GM12878 (cell line): ENCODE measurements at regions not wholly inside any gene's neighbourhood (a gene's known extent, or its start where the extent isn't known, plus 50 kb on each side); places are given as distances from the start of the nearest gene placed in this dataset.
A peak's percentile ranks its signal among the peaks of the same experiment; 100 is the strongest.

Source experiments
- ATAC-seq: fragments of 200-7000 bp; cut with Tn5 transposase; 3 replicates; pipeline ENCODE4 v1.9.1; 2020; ENCODE audit warnings: mild to moderate bottlenecking, moderate library complexity
- BruUV-seq: library from RNA; stranded (reverse); fragments of 400-500 nt; replicated peaks from 2 replicates; lab custom pipeline; 2021; lab: Mats Ljungman, UMichigan
- CTCF ChIA-PET: fragments of 300-600 bp; sonication (Branson Sonifier 250); formaldehyde crosslinking; extraction: SDS; loops from one replicate; lab custom pipeline; 2021; ENCODE audit warnings: inconsistent platforms; lab: Yijun Ruan, JAX
- POLR2A ChIA-PET: fragments of 350-600 bp; formaldehyde crosslinking; extraction: SDS; loops from one replicate; lab custom pipeline; 2021; ENCODE audit warnings: inconsistent platforms; lab: Charles Lee
- RAD21 ChIA-PET: fragments of 300-600 bp; sonication (Branson Sonifier 250); formaldehyde crosslinking; loops from one replicate; lab custom pipeline; 2023; ENCODE audit warnings: antibody characterized with exemption; ENCODE audit not compliant: unreplicated experiment; lab: Charles Lee
- SMC1A ChIA-PET: fragments of 300-600 bp; sonication (Branson Sonifier 250); formaldehyde crosslinking; loops from one replicate; lab custom pipeline; 2023; ENCODE audit not compliant: unreplicated experiment, uncharacterized antibody; lab: Charles Lee
- DNase-seq: peaks from one replicate; pipeline ENCODE4 v3.0.0-alpha.2; 2011; ENCODE audit warnings: low read depth, low spot score
- FAIRE-seq: peaks from 3 replicates; lab custom pipeline; 2011; peaks lifted over from hg19 to GRCh38; lab: Jason Lieb, UNC
- H2AFZ ChIP-seq: 2 replicates; pipeline ENCODE4 v1.6.0; 2011; ENCODE audit warnings: low read depth, low read length, control low read depth; ENCODE audit not compliant: control insufficient read depth
- H3K27ac ChIP-seq: 2 replicates; pipeline ENCODE4 v1.5.1; 2011; ENCODE audit warnings: control low read depth; ENCODE audit not compliant: control insufficient read depth, insufficient read depth
- H3K27me3 ChIP-seq, 2 experiments: replicated peaks in 1 of 2; 2 replicates each; pipeline versions ENCODE4 v1.6.0 to v1.6.1; 2011; ENCODE audit warnings: low read length in 1 of 2; ENCODE audit not compliant: control insufficient read depth in 2 of 2, insufficient read depth in 2 of 2
- H3K36me3 ChIP-seq, 2 experiments: 2 replicates each; pipeline ENCODE4 v1.5.1; 2011; ENCODE audit warnings: low read length in 1 of 2; ENCODE audit not compliant: control insufficient read depth in 2 of 2, insufficient read depth in 2 of 2
- H3K4me1 ChIP-seq: 2 replicates; pipeline ENCODE4 v1.6.1; 2011; ENCODE audit warnings: mild to moderate bottlenecking, low read length, moderate library complexity, mixed read lengths; ENCODE audit not compliant: control insufficient read depth, insufficient read depth
- H3K4me2 ChIP-seq: 2 replicates; pipeline ENCODE4 v1.6.0; 2011; ENCODE audit warnings: control low read depth; ENCODE audit not compliant: control insufficient read depth, insufficient read depth
- H3K4me3 ChIP-seq: fragments of 200-600 bp; sonication (generic); 2 replicates; pipeline ENCODE4 v1.5.1; 2016
- H3K79me2 ChIP-seq: 2 replicates; pipeline ENCODE4 v1.6.0; 2011; ENCODE audit warnings: low read length; ENCODE audit not compliant: control insufficient read depth, insufficient read depth
- H3K9ac ChIP-seq: 2 replicates; pipeline ENCODE4 v1.8.0; 2011; ENCODE audit warnings: low read length, control low read depth, mixed read lengths; ENCODE audit not compliant: control insufficient read depth, insufficient read depth
- H3K9me3 ChIP-seq: replicated peaks from 3 replicates; pipeline ENCODE4 v1.5.1; 2011; ENCODE audit warnings: mild to moderate bottlenecking, low read length; ENCODE audit not compliant: control insufficient read depth, insufficient read depth
- H4K20me1 ChIP-seq: 2 replicates; pipeline ENCODE4 v1.6.0; 2011; ENCODE audit not compliant: control insufficient read depth, insufficient read depth
- BCL3 ChIP-seq: IDR thresholded peaks from 2 replicates; pipeline ENCODE4 v1.6.1; 2011; ENCODE audit warnings: borderline replicate concordance, low read depth, mild to moderate bottlenecking, moderate library complexity, low read length; ENCODE audit not compliant: insufficient read depth, poor library complexity, severe bottlenecking
- CHD1 ChIP-seq: IDR thresholded peaks from 2 replicates; pipeline ENCODE4 v1.6.1; 2012; ENCODE audit warnings: low read depth, low read length, improper control_type of control experiment
- ETV6 ChIP-seq, 2 experiments: fragments of 450-650 bp in 1 of 2; IDR thresholded peaks in 1 of 2; conservative IDR thresholded peaks in 1 of 2; 2 replicates each; pipeline ENCODE4 v1.6.1; 2014; ENCODE audit warnings: antibody characterized with exemption in 1 of 2, borderline replicate concordance in 1 of 2, low read depth in 1 of 2, mild to moderate bottlenecking in 1 of 2, moderate library complexity in 1 of 2
- HDAC2 ChIP-seq: fragments of 200-600 bp; sonication (generic); IDR thresholded peaks from 2 replicates; pipeline ENCODE4 v1.6.1; 2017
- MTA3 ChIP-seq: IDR thresholded peaks from 2 replicates; pipeline ENCODE4 v1.6.1; 2012; ENCODE audit warnings: low read length, inconsistent platforms, borderline replicate concordance
- POLR2A ChIP-seq: IDR thresholded peaks from 2 replicates; pipeline ENCODE4 v1.6.1; 2011; ENCODE audit warnings: low read depth, mild to moderate bottlenecking, low read length
- RAD21 ChIP-seq: IDR thresholded peaks from 2 replicates; pipeline ENCODE4 v1.6.1; 2011; ENCODE audit warnings: mild to moderate bottlenecking, low read depth, low read length, moderate library complexity; ENCODE audit not compliant: insufficient read depth
- RAD51 ChIP-seq: fragments of 450-650 bp; IDR thresholded peaks from 2 replicates; pipeline ENCODE4 v1.6.1; 2016; ENCODE audit warnings: moderate library complexity, mild to moderate bottlenecking, inconsistent platforms
- SMAD5 ChIP-seq: IDR thresholded peaks from 2 replicates; pipeline ENCODE4 v1.6.1; 2016; ENCODE audit warnings: antibody characterized with exemption, low read depth
- SRF ChIP-seq, 2 experiments: IDR thresholded peaks; 2 replicates each; pipeline ENCODE4 v1.6.1; 2011; ENCODE audit warnings: low read depth in 2 of 2, low read length in 2 of 2, mild to moderate bottlenecking in 1 of 2, moderate library complexity in 1 of 2
- ZNF592 ChIP-seq: fragments of 450-650 bp; IDR thresholded peaks from 2 replicates; pipeline ENCODE4 v1.6.1; 2017; ENCODE audit warnings: mild to moderate bottlenecking, moderate library complexity
- WGBS: methylation state at CpG from one replicate; pipeline ENCODE4 v1.1.6; 2016; ENCODE audit warnings: low lambda C conversion rate; ENCODE audit not compliant: insufficient replicate concordance, insufficient coverage; ENCODE audit errors: missing lambda C conversion rate; 5-methylcytosine and 5-hydroxymethylcytosine counted together
- in situ Hi-C: fragments of 300-500 bp; cut with MboI; formaldehyde crosslinking; loops from 9 replicates; pipeline ENCODE4 v1.14.3; 2018; ENCODE audit warnings: mixed read lengths
- intact Hi-C: fragments of 100-400 bp; cut with micrococcal nuclease; formaldehyde crosslinking; loops from one replicate; pipeline ENCODE4 v1.14.2; 2022; ENCODE audit not compliant: unreplicated experiment
- TF ChIP-seq, protein P1 (sequence below): fragments of 450-650 bp; IDR thresholded peaks from 2 replicates; pipeline ENCODE4 v1.6.1; 2018; ENCODE audit warnings: borderline replicate concordance, mild to moderate bottlenecking; ENCODE audit not compliant: partially characterized antibody
- TF ChIP-seq, protein P2 (sequence below): IDR thresholded peaks from 2 replicates; pipeline ENCODE4 v1.6.1; 2011; ENCODE audit warnings: borderline replicate concordance, low read depth, mild to moderate bottlenecking, moderate library complexity, mixed read lengths, low read length; ENCODE audit not compliant: insufficient read depth; ENCODE audit errors: extremely low read length

DNA sequence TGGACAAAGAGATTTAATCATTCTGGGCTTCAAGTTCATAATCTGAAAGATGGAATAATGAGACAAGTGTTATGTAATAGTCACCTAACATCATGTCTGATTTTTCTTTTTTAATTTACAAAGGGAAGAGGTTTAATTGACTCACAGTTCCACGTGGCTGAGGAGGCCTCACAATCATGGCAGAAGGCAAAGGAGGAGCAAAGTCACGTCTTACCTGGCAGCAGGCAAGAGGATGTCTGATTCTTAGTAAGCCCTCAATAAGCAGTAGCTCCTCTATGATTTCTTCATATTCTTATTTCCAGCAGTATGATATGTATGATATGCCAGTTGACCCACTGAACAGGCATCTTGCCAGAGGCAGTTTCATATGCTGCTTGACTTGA, 152.7 kb downstream of the S1PR1 start (continued):
- no peak; the same call in 1 of the 2 replicates for TF ChIP-seq RAD51
- TF ChIP-seq POLR2A, result no peak
- TF ChIP-seq BCL3, result no peak
- TF ChIP-seq ZNF592, result peak; percentile 22; the same call in 1 of the 2 replicates
- no peak for TF ChIP-seq RAD21

DNA sequence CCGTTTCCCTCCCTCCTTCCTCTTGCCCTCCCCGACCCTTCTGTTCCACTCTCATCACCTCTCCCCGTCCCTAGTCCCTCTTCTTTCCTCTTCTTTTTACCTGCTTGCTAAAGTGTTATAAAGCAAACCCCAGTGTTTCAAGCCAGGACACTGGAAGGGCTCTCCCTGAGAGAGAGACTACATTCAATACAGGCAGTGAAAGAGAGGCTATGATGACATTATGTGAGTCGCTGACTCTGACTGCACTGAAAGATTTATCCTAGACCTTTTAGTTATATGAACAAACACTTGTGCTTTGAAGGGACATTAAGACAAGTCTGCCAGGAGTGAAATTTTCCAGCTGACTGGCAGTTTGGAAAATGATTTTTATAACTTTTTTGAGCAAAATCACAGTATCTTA, 155.7 kb downstream of the S1PR1 start:
- no peak overlapping the region for H3K9ac ChIP-seq
- in situ Hi-C loops, result loop anchor here (25.0 kb wide), 1 partner anchor 1630 kb away; the partner anchor contains the start of gene FRRS1
- ATAC-seq, result no peak
- DNase-seq, result no peak
- ChIA-PET RAD21 (interaction anchor here (0.7 to 9.0 kb wide), 4 partner anchors 15 to 44 kb away, joined by 4 to 225 read pairs (median 49); no protein-coding TSS in a partner anchor), SMC1A (interaction anchor here (2.9 to 33.8 kb wide), 3 partner anchors 16 to 84 kb away, joined by 11 to 618 read pairs (median 276); no protein-coding TSS in a partner anchor), CTCF (interaction anchor here (0.5 to 1.5 kb wide), 4 partner anchors 10 to 46 kb away, joined by 3 to 5 read pairs (median 3); no protein-coding TSS in a partner anchor), POLR2A (interaction anchor here (1.0 to 8.5 kb wide), 3 partner anchors 12 to 20 kb away, joined by 3 to 45 read pairs (median 5); no protein-coding TSS in a partner anchor)
- no peak overlapping the region for H3K4me3 ChIP-seq
- no peak overlapping the region for H3K27ac ChIP-seq
- no peaks in the 10 kb centered on the region; a peak in 3 of 4 replicates for H3K36me3 ChIP-seq
- H2AFZ ChIP-seq, result no peak overlapping the region
- intact Hi-C loops, result no loop called here
- peaks cover 30% of the 10 kb centered on the region for H3K4me1 ChIP-seq
- FAIRE-seq, result no peak
- H3K9me3 ChIP-seq, result peaks cover 6% of the 10 kb centered on the region
- H3K27me3 ChIP-seq, result no peaks in the 10 kb centered on the region
- no TSS peak for BruUV-seq
- 89% methylated on average over 3 of the region's 4 CpGs for WGBS
- H4K20me1 ChIP-seq, result no peaks in the 10 kb centered on the region
- no peak overlapping the region for H3K4me2 ChIP-seq
- H3K79me2 ChIP-seq, result no peaks in the 10 kb centered on the region
- TF ChIP-seq MTA3, result no peak
- no peak for TF ChIP-seq CHD1
- TF ChIP-seq, protein P1, sequence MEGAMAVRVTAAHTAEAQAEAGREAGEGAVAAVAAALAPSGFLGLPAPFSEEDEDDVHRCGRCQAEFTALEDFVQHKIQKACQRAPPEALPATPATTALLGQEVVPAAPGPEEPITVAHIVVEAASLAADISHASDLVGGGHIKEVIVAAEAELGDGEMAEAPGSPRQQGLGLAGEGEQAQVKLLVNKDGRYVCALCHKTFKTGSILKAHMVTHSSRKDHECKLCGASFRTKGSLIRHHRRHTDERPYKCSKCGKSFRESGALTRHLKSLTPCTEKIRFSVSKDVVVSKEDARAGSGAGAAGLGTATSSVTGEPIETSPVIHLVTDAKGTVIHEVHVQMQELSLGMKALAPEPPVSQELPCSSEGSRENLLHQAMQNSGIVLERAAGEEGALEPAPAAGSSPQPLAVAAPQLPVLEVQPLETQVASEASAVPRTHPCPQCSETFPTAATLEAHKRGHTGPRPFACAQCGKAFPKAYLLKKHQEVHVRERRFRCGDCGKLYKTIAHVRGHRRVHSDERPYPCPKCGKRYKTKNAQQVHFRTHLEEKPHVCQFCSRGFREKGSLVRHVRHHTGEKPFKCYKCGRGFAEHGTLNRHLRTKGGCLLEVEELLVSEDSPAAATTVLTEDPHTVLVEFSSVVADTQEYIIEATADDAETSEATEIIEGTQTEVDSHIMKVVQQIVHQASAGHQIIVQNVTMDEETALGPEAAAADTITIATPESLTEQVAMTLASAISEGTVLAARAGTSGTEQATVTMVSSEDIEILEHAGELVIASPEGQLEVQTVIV, result no peak
- TF ChIP-seq HDAC2, result no peak
- no peak for TF ChIP-seq ETV6 (conservative IDR thresholded peaks at IDR 0.05 in 1 of 2, IDR thresholded peaks at IDR 0.05 in 1 of 2; ENCODE audit: borderline replicate concordance in 1 of 2, low read depth in 1 of 2)
- TF ChIP-seq, protein P2, sequence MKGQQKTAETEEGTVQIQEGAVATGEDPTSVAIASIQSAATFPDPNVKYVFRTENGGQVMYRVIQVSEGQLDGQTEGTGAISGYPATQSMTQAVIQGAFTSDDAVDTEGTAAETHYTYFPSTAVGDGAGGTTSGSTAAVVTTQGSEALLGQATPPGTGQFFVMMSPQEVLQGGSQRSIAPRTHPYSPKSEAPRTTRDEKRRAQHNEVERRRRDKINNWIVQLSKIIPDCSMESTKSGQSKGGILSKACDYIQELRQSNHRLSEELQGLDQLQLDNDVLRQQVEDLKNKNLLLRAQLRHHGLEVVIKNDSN, result no peak
- TF ChIP-seq SRF (IDR thresholded peaks at IDR 0.05; ENCODE audit: low read depth in 2 of 2, low read length in 2 of 2), result no peak
- TF ChIP-seq SMAD5, result no peak
